ENCODE measurements at regions not wholly inside any gene's neighbourhood (a gene's known extent, or its start where the extent isn't known, plus 50 kb on each side); places are given as distances from the start of the nearest gene placed in this dataset.

GRCh38 chr15:38672814-38673670 is 108.4 kb upstream of the RASGRP1 start:
- no peak for DNase-seq (ENCODE audit: low spot score)

DNA sequence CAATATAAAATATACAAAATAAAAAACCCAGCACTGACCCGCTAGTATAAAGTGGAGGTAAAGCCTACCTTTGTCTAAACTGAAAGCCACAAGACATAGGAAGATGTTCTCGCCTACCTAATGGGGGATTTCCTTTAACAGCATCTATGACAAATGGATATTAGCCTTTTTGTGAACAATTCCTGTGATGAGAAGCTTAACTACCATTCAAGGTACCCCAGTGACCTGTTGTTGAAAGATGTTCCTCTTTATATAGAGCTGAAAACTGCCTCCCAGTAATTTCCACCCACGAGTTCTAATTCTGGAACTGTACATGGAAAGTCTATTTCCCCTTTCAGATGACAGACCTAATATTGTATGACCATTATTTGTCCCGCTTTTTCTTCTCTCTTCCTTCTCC is 109.8 kb upstream of the RASGRP1 start:
- no peak for DNase-seq (ENCODE audit: low spot score)

GRCh38 chr15:38678281-38678680 is 113.7 kb upstream of the RASGRP1 start:
- no peak for DNase-seq (ENCODE audit: low spot score)

- DNase-seq (ENCODE audit: low spot score) = no peak
Observed at GRCh38 chr15:38680775-38681174, 116.2 kb upstream of the RASGRP1 start.

DNA sequence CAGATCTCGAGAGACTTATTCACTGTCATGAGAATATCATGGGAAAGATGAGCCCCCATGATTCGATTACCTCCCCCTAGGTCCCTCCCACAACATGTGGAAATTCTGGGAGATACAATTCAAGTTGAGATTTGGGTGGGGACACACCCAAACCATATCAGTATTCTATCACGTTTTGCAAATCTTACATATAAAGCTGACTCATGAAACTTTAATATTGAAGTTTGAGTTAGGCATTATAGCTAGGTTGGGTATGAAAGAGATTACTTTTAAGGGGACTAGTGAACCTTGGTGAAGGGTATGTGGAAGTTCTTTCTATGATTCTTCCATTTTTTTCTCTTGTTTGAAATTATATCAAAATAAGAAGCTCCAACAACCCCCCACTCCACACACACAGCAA is 117.7 kb upstream of the RASGRP1 start:
- DNase-seq (ENCODE audit: low spot score) = no peak

- DNase-seq (ENCODE audit: low spot score) = no peak
Observed at GRCh38 chr15:38682861-38683260, 118.2 kb upstream of the RASGRP1 start.

- peak; percentile 38 for DNase-seq (ENCODE audit: low spot score)
Observed at GRCh38 chr15:38683382-38684242, 119.0 kb upstream of the RASGRP1 start.

GRCh38 chr15:38684440-38685010 is 119.9 kb upstream of the RASGRP1 start:
- DNase-seq (ENCODE audit: low spot score) = no peak

DNA sequence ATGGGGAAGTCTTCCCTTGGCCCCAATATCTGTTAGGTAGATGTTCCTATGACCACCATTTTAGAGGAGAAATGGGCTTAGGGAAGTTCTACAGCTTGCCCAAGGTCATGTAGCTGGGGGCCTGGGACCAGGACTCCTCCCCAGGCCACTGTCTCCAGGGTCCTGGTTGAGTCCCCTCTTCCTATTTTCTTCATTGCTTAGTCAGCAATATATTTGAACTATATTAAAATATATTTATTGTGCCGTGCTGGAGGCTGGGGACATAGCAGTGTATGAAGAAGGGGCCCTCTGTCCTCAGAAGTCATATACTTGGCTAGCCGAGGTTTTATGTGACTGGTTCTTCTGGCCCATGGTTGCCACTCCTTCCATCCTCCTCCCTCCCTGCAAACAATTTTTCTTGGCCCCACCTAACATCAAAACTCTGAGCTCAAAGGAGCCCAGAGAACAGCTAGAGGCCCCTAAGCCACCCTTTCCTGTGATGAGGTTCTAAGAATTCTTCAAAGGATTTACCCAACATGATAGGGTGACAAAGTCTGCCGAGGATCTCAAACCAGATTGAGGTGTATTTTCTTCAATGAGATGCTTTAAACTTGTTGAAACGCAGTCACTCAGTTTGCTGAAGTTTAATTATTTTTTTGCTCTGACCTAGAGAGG is 121.2 kb upstream of the RASGRP1 start:
- no peak for DNase-seq (ENCODE audit: low spot score)

DNA sequence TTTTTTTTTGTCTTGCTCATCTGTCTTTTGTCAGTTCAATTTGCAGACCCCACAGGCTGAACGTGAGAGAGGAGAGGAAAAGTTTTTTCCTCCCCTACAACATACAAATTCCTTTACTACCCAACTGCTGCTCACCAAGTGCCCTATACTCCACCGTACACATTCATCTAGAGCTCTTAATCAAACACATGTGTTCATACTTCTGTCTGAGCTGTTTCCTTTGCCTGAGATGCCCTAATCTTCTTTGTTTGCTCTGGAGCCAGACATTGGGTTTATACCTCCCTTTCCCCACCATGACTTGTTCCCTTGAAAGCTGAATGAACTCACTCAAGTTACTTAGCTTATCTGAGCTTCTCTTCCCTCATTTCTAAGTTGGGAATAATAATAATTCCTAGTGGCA is 122.7 kb upstream of the RASGRP1 start:
- DNase-seq (ENCODE audit: low spot score) = no peak

DNA sequence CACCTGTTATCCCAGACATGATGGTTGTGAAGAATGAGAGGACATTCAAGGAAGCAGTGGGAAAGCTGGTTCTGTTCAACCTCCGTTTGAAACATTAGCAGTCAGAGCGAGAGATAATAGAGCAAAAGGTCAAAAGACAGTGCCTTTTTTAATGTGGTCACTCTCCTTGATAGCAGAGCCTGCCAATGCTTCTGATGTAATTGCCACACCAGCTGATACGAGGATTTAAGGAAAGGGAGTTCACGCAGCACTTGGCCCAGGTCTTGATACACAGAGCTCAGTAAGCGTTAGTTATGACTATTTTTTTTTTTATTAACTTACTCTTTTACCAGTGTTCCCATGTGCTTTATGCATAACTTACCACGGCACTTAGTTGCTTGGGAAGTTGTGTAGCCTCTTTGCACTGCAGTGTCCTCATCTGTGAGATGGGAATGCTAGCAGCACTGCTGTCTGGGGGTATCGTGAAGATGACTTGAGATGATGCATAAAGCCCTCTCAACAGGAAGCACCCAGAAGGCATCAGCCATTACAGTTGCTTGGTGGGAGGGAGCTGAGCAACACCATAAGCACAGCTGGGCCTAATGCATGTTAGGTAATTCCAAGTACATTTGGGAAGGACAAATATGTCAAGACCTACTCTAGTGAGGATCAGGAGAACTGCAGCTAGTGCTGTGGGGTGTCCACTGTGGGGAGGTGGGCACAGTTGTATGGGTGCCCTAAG is 123.3 kb upstream of the RASGRP1 start:
- DNase-seq (ENCODE audit: low spot score) = no peak

DNA sequence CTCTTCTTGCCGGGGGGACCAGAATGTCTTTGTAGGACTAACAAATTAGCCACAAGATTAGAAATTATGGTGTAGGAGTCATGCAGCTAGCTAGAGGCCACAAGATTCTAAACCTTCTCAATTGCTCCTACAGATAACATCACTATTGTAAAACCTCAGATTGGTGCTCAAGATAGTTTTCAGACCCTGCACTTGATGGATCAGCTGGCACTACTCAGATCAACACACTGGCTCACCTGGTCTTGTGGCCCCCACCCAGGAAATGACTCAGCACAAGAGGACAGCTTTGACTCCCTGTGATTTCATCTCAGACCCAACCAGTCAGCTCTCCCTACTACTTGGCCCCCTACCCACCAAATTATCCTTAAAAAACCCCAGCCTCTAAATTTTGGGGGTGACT is 124.1 kb upstream of the RASGRP1 start:
- no peak for DNase-seq (ENCODE audit: low spot score)

DNA sequence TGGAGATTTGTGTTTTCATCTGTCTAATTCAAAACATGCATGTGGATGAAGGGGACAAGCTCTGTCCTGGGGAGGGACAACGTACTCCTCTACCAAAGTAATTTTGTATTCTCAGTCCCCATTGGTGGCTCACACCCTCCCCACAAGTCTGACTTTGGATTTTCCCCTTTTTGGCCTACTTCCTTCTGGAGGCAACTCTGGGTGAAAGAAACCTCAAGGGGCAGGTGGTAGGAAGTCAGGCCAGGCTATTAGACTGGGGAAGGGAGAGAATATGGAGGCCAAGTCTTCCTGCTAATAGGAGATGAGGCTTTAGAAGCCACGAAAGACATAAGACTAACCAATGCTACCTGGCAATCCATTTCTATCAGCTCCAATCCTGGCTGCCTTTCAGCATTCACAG is 124.9 kb upstream of the RASGRP1 start:
- no peak for DNase-seq (ENCODE audit: low spot score)

GRCh38 chr15:38690216-38690615 is 125.6 kb upstream of the RASGRP1 start:
- DNase-seq (ENCODE audit: low spot score) = no peak

- DNase-seq (ENCODE audit: low spot score) = peak; percentile 41
Observed at GRCh38 chr15:38690719-38691332, 126.2 kb upstream of the RASGRP1 start.

GRCh38 chr15:38691377-38691776 is 126.8 kb upstream of the RASGRP1 start:
- DNase-seq (ENCODE audit: low spot score) = no peak

GRCh38 chr15:38691965-38692788 is 127.6 kb upstream of the RASGRP1 start:
- no peak for DNase-seq (ENCODE audit: low spot score)

GRCh38 chr15:38692789-38693062 is 128.1 kb upstream of the RASGRP1 start:
- DNase-seq (ENCODE audit: low spot score) = no peak

DNA sequence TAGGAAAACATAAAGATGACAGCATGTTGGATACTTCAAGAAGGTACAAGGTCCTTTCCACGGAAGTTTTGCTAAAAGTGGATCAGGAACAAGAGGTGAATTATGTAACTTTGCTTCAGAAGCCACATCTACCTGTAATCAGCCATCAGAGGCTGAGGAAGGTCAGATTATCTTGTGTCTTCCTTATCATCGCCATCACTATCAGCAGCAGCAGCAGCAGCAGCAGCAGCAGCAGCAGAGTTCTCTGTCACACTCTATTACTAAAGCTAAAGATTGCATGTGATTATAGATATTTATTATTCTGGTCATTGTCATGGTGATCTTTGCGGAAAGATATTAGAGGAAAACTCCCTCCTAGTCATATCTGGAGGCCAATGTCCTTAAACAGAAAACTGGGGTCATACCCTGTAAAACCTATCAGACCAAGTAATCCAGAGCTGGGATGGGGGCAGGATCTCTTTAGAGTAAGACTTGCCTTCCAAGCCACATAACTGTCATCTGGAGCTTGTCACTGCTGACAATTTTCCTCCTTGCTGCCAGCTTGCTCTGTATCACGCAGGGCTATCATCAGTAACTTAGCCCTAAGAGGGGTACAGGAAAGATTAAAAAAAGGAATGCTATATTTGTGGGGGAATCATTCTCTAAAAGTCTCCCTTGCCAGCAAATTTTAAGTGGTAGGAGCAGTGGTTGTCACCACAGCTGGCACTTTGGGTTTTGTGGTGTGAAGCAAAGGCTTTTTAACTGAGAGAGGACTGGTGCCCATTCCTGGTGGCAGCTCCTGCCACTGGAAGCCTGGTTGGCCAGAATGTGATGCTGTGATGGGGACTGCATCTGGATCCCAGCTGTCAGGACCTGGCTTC is 130.9 kb upstream of the RASGRP1 start:
- DNase-seq (ENCODE audit: low spot score) = no peak

Measured in SW480 (cell line).